ENCODE measurements at regions not wholly inside any gene's neighbourhood (a gene's known extent, or its start where the extent isn't known, plus 50 kb on each side); places are given as distances from the start of the nearest gene placed in this dataset.

- no peaks in the 10 kb centered on the region for H3K4me1 ChIP-seq
- no peaks in the 10 kb centered on the region for H3K36me3 ChIP-seq
- no peaks in the 10 kb centered on the region for H3K9me3 ChIP-seq
- H3K4me3 ChIP-seq: no peak overlapping the region
- 73 to 89% methylated on average over 1 of the region's 1 CpG for WGBS, 2 donors
- no peak for TF ChIP-seq EP300 (IDR thresholded peaks at IDR 0.05)
- TF ChIP-seq CTCF (IDR thresholded peaks at IDR 0.05): no peak
- no peak for TF ChIP-seq POLR2A (IDR thresholded peaks at IDR 0.05)
- H3K27me3 ChIP-seq: no peaks in the 10 kb centered on the region
- H3K27ac ChIP-seq: no peak overlapping the region
- no peak for DNase-seq (ENCODE audit: low spot score in 2 of 2)
Measured at GRCh38 chr4:28682847-28683246, 1822.2 kb downstream of the STIM2 start.

GRCh38 chr4:28686618-28687017 lies 1826.0 kb downstream of the STIM2 start:
- WGBS, 2 donors: 61 to 71% methylated on average over 4 of the region's 4 CpGs
- H3K4me3 ChIP-seq: no peak overlapping the region
- TF ChIP-seq EP300 (IDR thresholded peaks at IDR 0.05) (no peak), POLR2A (IDR thresholded peaks at IDR 0.05) (no peak), CTCF (IDR thresholded peaks at IDR 0.05) (no peak)
- no peak overlapping the region for H3K27ac ChIP-seq
- no peaks in the 10 kb centered on the region for H3K27me3 ChIP-seq
- H3K36me3 ChIP-seq: no peaks in the 10 kb centered on the region
- no peak for DNase-seq (ENCODE audit: low spot score in 2 of 2)
- no peaks in the 10 kb centered on the region for H3K4me1 ChIP-seq
- H3K9me3 ChIP-seq: no peaks in the 10 kb centered on the region

GRCh38 chr4:28690890-28691289 lies 1830.2 kb downstream of the STIM2 start:
- H3K36me3 ChIP-seq: no peaks in the 10 kb centered on the region
- H3K27me3 ChIP-seq: no peaks in the 10 kb centered on the region
- no peak for DNase-seq (ENCODE audit: low spot score in 2 of 2)
- WGBS, 2 donors: 88% methylated on average over 1 of the region's 1 CpG
- no peak overlapping the region for H3K4me3 ChIP-seq
- no peaks in the 10 kb centered on the region for H3K9me3 ChIP-seq
- H3K4me1 ChIP-seq: no peaks in the 10 kb centered on the region
- H3K27ac ChIP-seq: no peak overlapping the region
- TF ChIP-seq CTCF (IDR thresholded peaks at IDR 0.05) (no peak), POLR2A (IDR thresholded peaks at IDR 0.05) (no peak), EP300 (IDR thresholded peaks at IDR 0.05) (no peak)

GRCh38 chr4:28702571-28702970 lies 1841.9 kb downstream of the STIM2 start:
- Histone ChIP-seq H3K9me3 (no peaks in the 10 kb centered on the region), H3K27me3 (no peaks in the 10 kb centered on the region), H3K36me3 (no peaks in the 10 kb centered on the region), H3K4me3 (no peak overlapping the region), H3K27ac (no peak overlapping the region), H3K4me1 (no peaks in the 10 kb centered on the region)
- no peak for TF ChIP-seq POLR2A (IDR thresholded peaks at IDR 0.05)
- TF ChIP-seq CTCF (IDR thresholded peaks at IDR 0.05): no peak
- TF ChIP-seq EP300 (IDR thresholded peaks at IDR 0.05): no peak
- 68 to 70% methylated on average over 4 of the region's 4 CpGs for WGBS, 2 donors
- no peak for DNase-seq (ENCODE audit: low spot score in 2 of 2)

GRCh38 chr4:28709891-28710290 lies 1849.2 kb downstream of the STIM2 start:
- Histone ChIP-seq H3K4me3 (no peak overlapping the region), H3K9me3 (no peaks in the 10 kb centered on the region), H3K27ac (no peak overlapping the region), H3K27me3 (no peaks in the 10 kb centered on the region), H3K4me1 (no peaks in the 10 kb centered on the region), H3K36me3 (no peaks in the 10 kb centered on the region)
- DNase-seq (ENCODE audit: low spot score in 2 of 2): no peak
- 22 to 35% methylated on average over 3 of the region's 3 CpGs for WGBS, 2 donors
- TF ChIP-seq POLR2A (IDR thresholded peaks at IDR 0.05) (no peak), CTCF (IDR thresholded peaks at IDR 0.05) (no peak), EP300 (IDR thresholded peaks at IDR 0.05) (no peak)

Data from tibial nerve (tissue), 4 donors.